ENCODE measurements at regions not wholly inside any gene's neighbourhood (a gene's known extent, or its start where the extent isn't known, plus 50 kb on each side); places are given as distances from the start of the nearest gene placed in this dataset.
A peak's percentile ranks its signal among the peaks of the same experiment; 100 is the strongest.

DNA sequence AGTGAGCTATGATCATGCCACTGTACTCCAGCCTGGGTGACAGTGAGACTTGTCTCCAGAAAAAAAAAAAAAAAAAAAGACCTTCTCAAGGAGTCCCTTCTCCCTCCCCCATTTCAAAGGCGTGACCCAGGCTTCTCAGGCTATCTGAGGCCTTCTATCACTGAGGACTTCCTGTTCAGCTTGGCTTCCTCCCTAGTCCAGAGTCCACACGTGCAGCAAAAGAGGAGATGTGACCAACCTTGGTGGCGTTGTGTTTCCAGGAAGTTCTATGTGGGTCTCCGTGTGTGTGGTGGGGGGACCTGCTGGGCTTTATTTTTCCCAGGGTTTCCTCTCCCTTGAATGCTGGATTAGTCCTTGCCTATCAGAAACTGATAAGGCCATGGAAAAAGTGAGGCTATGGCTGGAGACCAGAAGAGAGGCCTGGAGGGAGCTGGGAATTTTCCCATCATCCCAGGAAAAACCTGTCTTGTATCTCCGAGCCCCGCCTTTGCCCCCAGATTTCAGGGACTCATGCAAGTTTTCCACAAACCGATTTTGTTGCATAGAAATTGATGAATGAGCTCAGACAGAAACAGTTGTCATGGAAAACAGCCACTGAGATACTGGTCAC, 148.1 kb downstream of the SALL1 start:
- Histone ChIP-seq H3K4me1 (no peaks in the 10 kb centered on the region), H3K4me3 (no peak overlapping the region), H3K27ac (no peak overlapping the region), H3K9me3 (peaks cover 0 to 9% (median 0%) of the 10 kb centered on the region in 4 donors), H3K36me3 (no peaks in the 10 kb centered on the region), H3K27me3 (no peaks in the 10 kb centered on the region)
- DNase-seq (no peak), ATAC-seq (ENCODE audit: low FRiP score in 2 of 2) (no peak)
- TF ChIP-seq EP300 (IDR thresholded peaks at IDR 0.05): no peak
- 61 to 71% methylated on average over 7 of the region's 7 CpGs for WGBS, 2 donors

DNA sequence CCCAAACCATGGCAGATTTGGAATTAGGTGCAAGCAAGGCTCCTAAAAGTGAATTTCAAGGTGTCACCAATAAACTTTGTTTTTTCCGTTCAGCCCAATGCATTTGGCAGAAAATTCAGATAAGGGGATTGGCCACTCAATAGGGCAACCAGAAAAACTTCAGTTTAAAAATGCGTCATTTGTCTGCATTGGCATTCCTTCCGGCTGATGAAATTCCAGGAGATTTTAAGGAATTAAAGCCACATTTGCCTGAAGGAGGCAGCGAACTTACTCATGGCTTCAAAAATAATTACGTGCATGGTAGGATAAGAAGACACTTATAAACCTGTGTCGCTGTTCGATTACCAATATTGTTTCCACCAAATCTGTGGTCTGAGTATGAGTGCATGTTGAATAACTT, 151.9 kb downstream of the SALL1 start:
- H3K36me3 ChIP-seq: no peaks in the 10 kb centered on the region
- DNase-seq (no peak), ATAC-seq (ENCODE audit: low FRiP score in 2 of 2) (no peak)
- H3K4me3 ChIP-seq: no peak overlapping the region
- WGBS, 2 donors: 84 to 87% methylated on average over 7 of the region's 7 CpGs
- H3K9me3 ChIP-seq: no peaks in the 10 kb centered on the region
- H3K4me1 ChIP-seq: no peaks in the 10 kb centered on the region
- TF ChIP-seq POLR2AphosphoS5 (IDR thresholded peaks at IDR 0.05): no peak
- no peak for TF ChIP-seq EP300 (IDR thresholded peaks at IDR 0.05)
- no peak for TF ChIP-seq POLR2A (IDR thresholded peaks at IDR 0.05)
- TF ChIP-seq, protein P1, sequence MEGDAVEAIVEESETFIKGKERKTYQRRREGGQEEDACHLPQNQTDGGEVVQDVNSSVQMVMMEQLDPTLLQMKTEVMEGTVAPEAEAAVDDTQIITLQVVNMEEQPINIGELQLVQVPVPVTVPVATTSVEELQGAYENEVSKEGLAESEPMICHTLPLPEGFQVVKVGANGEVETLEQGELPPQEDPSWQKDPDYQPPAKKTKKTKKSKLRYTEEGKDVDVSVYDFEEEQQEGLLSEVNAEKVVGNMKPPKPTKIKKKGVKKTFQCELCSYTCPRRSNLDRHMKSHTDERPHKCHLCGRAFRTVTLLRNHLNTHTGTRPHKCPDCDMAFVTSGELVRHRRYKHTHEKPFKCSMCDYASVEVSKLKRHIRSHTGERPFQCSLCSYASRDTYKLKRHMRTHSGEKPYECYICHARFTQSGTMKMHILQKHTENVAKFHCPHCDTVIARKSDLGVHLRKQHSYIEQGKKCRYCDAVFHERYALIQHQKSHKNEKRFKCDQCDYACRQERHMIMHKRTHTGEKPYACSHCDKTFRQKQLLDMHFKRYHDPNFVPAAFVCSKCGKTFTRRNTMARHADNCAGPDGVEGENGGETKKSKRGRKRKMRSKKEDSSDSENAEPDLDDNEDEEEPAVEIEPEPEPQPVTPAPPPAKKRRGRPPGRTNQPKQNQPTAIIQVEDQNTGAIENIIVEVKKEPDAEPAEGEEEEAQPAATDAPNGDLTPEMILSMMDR (IDR thresholded peaks at IDR 0.05): no peak
- no peak overlapping the region for H3K27ac ChIP-seq
- no peaks in the 10 kb centered on the region for H3K27me3 ChIP-seq

- Histone ChIP-seq H3K9me3 (no peaks in the 10 kb centered on the region), H3K36me3 (no peaks in the 10 kb centered on the region), H3K4me1 (no peaks in the 10 kb centered on the region), H3K27ac (no peak overlapping the region), H3K4me3 (no peak overlapping the region), H3K27me3 (no peaks in the 10 kb centered on the region)
- DNase-seq: no peak
- no peak for ATAC-seq (ENCODE audit: low FRiP score in 2 of 2)
- WGBS, 2 donors: 78 to 86% methylated on average over 2 of the region's 2 CpGs
- TF ChIP-seq POLR2A (IDR thresholded peaks at IDR 0.05): no peak
These were observed 152.7 kb downstream of the SALL1 start for GRCh38 chr16:50998411-50998810.

DNA sequence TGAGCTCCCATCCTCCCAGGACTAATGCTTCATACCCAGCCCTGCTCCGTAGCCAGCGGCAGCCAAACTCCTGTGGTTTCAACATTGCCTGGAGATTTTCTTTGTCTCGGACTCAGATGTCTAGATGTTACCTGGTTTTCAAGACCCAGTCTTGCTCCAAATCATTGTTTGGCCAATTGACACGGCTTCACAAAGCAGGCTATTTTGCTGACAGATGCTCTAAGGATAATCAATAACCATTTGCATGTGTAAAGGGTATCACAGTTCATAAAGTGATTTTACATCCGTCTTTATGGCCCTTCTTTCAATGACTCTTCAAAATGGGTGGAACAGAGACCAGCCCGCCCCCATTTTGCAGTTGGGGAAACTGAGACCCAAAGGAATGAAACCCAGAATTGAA, 153.4 kb downstream of the SALL1 start:
- TF ChIP-seq, protein P1 (IDR thresholded peaks at IDR 0.05): no peak
- TF ChIP-seq EP300 (IDR thresholded peaks at IDR 0.05) (no peak), POLR2A (IDR thresholded peaks at IDR 0.05) (no peak), POLR2AphosphoS5 (IDR thresholded peaks at IDR 0.05) (no peak)
- Histone ChIP-seq H3K36me3 (no peaks in the 10 kb centered on the region), H3K27me3 (no peaks in the 10 kb centered on the region), H3K27ac (no peak overlapping the region), H3K4me3 (no peak overlapping the region), H3K4me1 (no peaks in the 10 kb centered on the region), H3K9me3 (no peaks in the 10 kb centered on the region)
- WGBS, 2 donors: 75% methylated on average over 5 to 6 of the region's 6 CpGs
- DNase-seq: no peak
- no peak for ATAC-seq (ENCODE audit: low FRiP score in 2 of 2)

GRCh38 chr16:50996830-50997186, 154.3 kb downstream of the SALL1 start:
- Histone ChIP-seq H3K9me3 (no peaks in the 10 kb centered on the region), H3K4me1 (no peaks in the 10 kb centered on the region), H3K27ac (no peak overlapping the region), H3K36me3 (no peaks in the 10 kb centered on the region), H3K4me3 (no peak overlapping the region), H3K27me3 (no peaks in the 10 kb centered on the region)
- DNase-seq: no peak
- no peak for ATAC-seq (ENCODE audit: low FRiP score in 2 of 2)
- no peak for TF ChIP-seq EP300 (IDR thresholded peaks at IDR 0.05)
- no peak for TF ChIP-seq POLR2AphosphoS5 (IDR thresholded peaks at IDR 0.05)
- TF ChIP-seq, protein P1 (IDR thresholded peaks at IDR 0.05): no peak
- no peak for TF ChIP-seq POLR2A (IDR thresholded peaks at IDR 0.05)
- 8 to 25% methylated on average over 3 to 4 of the region's 4 CpGs for WGBS, 2 donors

DNA sequence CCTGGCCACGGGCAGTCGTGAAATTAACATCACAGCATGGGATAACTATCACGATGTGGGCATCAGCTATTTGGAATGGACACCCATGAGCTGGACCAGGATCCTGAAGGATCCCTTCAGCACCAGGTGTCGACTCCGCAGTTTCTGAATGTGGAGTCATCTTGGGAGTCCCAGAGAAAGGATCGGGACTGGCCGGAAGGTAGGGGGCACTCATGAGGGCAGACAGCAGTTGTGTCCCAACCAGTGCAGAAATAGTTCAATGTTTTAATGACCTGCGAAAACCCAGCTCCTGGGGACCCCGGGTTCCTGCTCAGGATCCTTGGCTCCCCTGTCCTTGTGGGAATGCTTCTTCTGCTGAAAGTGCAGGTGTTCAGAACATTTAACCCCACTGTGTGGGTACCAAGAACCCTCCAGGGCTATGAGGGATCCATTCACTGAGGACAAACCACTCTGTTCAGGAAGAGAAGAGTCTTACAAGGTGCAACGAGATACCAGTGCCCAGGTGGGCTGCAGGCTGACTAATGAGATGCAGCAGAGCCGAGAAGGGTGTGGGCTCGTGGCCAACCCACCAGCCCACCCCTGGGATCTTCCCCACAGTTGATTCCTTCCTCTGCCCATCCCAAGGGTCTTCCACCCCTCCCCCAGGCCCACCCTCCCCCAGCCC, 154.8 kb downstream of the SALL1 start:
- no peaks in the 10 kb centered on the region for H3K27me3 ChIP-seq
- no peak overlapping the region for H3K4me3 ChIP-seq
- H3K9me3 ChIP-seq: no peaks in the 10 kb centered on the region
- H3K4me1 ChIP-seq: no peaks in the 10 kb centered on the region
- TF ChIP-seq, protein P1 (IDR thresholded peaks at IDR 0.05): no peak
- TF ChIP-seq POLR2A (IDR thresholded peaks at IDR 0.05) (no peak), POLR2AphosphoS5 (IDR thresholded peaks at IDR 0.05) (no peak), EP300 (IDR thresholded peaks at IDR 0.05) (no peak)
- 77 to 86% methylated on average over 6 to 12 of the region's 12 CpGs for WGBS, 2 donors
- DNase-seq (no peak), ATAC-seq (ENCODE audit: low FRiP score in 2 of 2) (peak in 1 of 2 donors; percentile 9)
- H3K27ac ChIP-seq: no peak overlapping the region
- no peaks in the 10 kb centered on the region for H3K36me3 ChIP-seq
